ENCODE measurements at regions not wholly inside any gene's neighbourhood (a gene's known extent, or its start where the extent isn't known, plus 50 kb on each side); places are given as distances from the start of the nearest gene placed in this dataset.

GRCh38 chr20:43255877-43256276 is 66.2 kb upstream of the PTPRT start:
- in situ Hi-C loops (cut with MboI) (no loop called here), intact Hi-C loops (cut with micrococcal nuclease; ENCODE audit: unreplicated experiment) (no loop called here)
- 33% methylated on average over 7 of the region's 7 CpGs for WGBS (ENCODE audit: insufficient coverage, insufficient replicate concordance, low lambda C conversion rate, missing lambda C conversion rate)
- no peak overlapping the region for H3K4me3 ChIP-seq
- H3K9me3 ChIP-seq (replicated peaks; ENCODE audit: control insufficient read depth, insufficient read depth, low read length), result no peaks in the 10 kb centered on the region
- SMC1A ChIA-PET (ENCODE audit: uncharacterized antibody, unreplicated experiment), result no interaction called here
- no peaks in the 10 kb centered on the region for H4K20me1 ChIP-seq (ENCODE audit: control insufficient read depth, insufficient read depth)
- no TSS peak for BruUV-seq (replicated peaks)
- no peaks in the 10 kb centered on the region for H3K27me3 ChIP-seq (replicated peaks in 1 of 2; ENCODE audit: control insufficient read depth in 2 of 2, insufficient read depth in 2 of 2, low read length in 1 of 2)
- no peaks in the 10 kb centered on the region for H3K36me3 ChIP-seq (ENCODE audit: control insufficient read depth in 2 of 2, insufficient read depth in 2 of 2, low read length in 1 of 2)
- ATAC-seq (no peak), DNase-seq (ENCODE audit: low read depth, low spot score) (no peak), FAIRE-seq (no peak)
- no peaks in the 10 kb centered on the region for H3K79me2 ChIP-seq (ENCODE audit: control insufficient read depth, insufficient read depth, low read length)
- CTCF ChIA-PET, result no interaction called here
- TF ChIP-seq ZNF592 (IDR thresholded peaks at IDR 0.05), result no peak
- TF ChIP-seq EP300 (IDR thresholded peaks at IDR 0.05; ENCODE audit: borderline replicate concordance in 1 of 2, control insufficient read depth in 1 of 2, low read depth in 2 of 2, low read length in 2 of 2), result no peak
- RAD21 ChIA-PET (ENCODE audit: unreplicated experiment), result no interaction called here
- H3K9ac ChIP-seq (ENCODE audit: control insufficient read depth, insufficient read depth, low read length), result no peak overlapping the region
- H3K27ac ChIP-seq (ENCODE audit: control insufficient read depth, insufficient read depth), result no peak overlapping the region
- no peak overlapping the region for H3K4me2 ChIP-seq (ENCODE audit: control insufficient read depth, insufficient read depth)
- H3K4me1 ChIP-seq (ENCODE audit: control insufficient read depth, insufficient read depth, low read length), result no peaks in the 10 kb centered on the region
- no peak overlapping the region for H2AFZ ChIP-seq (ENCODE audit: control insufficient read depth, low read depth, low read length)
- POLR2A ChIA-PET, result no interaction called here

GRCh38 chr20:43252761-43253160 is 63.1 kb upstream of the PTPRT start:
- ATAC-seq (no peak), FAIRE-seq (no peak), DNase-seq (ENCODE audit: low read depth, low spot score) (no peak)
- H3K9ac ChIP-seq (ENCODE audit: control insufficient read depth, insufficient read depth, low read length), result no peak overlapping the region
- H2AFZ ChIP-seq (ENCODE audit: control insufficient read depth, low read depth, low read length), result no peak overlapping the region
- H3K27ac ChIP-seq (ENCODE audit: control insufficient read depth, insufficient read depth), result no peak overlapping the region
- intact Hi-C loops (cut with micrococcal nuclease; ENCODE audit: unreplicated experiment) (no loop called here), in situ Hi-C loops (cut with MboI) (no loop called here)
- no peaks in the 10 kb centered on the region for H3K79me2 ChIP-seq (ENCODE audit: control insufficient read depth, insufficient read depth, low read length)
- no peak overlapping the region for H3K4me3 ChIP-seq
- 67% methylated on average over 4 of the region's 4 CpGs for WGBS (ENCODE audit: insufficient coverage, insufficient replicate concordance, low lambda C conversion rate, missing lambda C conversion rate)
- H3K4me2 ChIP-seq (ENCODE audit: control insufficient read depth, insufficient read depth), result no peak overlapping the region
- H3K9me3 ChIP-seq (replicated peaks; ENCODE audit: control insufficient read depth, insufficient read depth, low read length), result no peaks in the 10 kb centered on the region
- RAD21 ChIA-PET (ENCODE audit: unreplicated experiment), result no interaction called here
- CTCF ChIA-PET, result no interaction called here
- no peaks in the 10 kb centered on the region for H3K4me1 ChIP-seq (ENCODE audit: control insufficient read depth, insufficient read depth, low read length)
- no peaks in the 10 kb centered on the region for H3K36me3 ChIP-seq (ENCODE audit: control insufficient read depth in 2 of 2, insufficient read depth in 2 of 2, low read length in 1 of 2)
- POLR2A ChIA-PET, result no interaction called here
- SMC1A ChIA-PET (ENCODE audit: uncharacterized antibody, unreplicated experiment), result no interaction called here
- no peaks in the 10 kb centered on the region for H4K20me1 ChIP-seq (ENCODE audit: control insufficient read depth, insufficient read depth)
- TF ChIP-seq NR2C1 (IDR thresholded peaks at IDR 0.05) (no peak), NR2F1 (conservative IDR thresholded peaks at IDR 0.05) (no peak)
- no peaks in the 10 kb centered on the region; a peak in 1 of 4 replicates for H3K27me3 ChIP-seq (replicated peaks in 1 of 2; ENCODE audit: control insufficient read depth in 2 of 2, insufficient read depth in 2 of 2, low read length in 1 of 2)
- BruUV-seq (replicated peaks), result no TSS peak

All from GM12878 (cell line).